ENCODE measurements at regions not wholly inside any gene's neighbourhood (a gene's known extent, or its start where the extent isn't known, plus 50 kb on each side); places are given as distances from the start of the nearest gene placed in this dataset.
A peak's percentile ranks its signal among the peaks of the same experiment; 100 is the strongest.

GRCh38 chr12:124514145-124514995 lies 53.0 kb downstream of the NCOR2 start:
- H3K4me3 ChIP-seq = no peak overlapping the region
- H3K9ac ChIP-seq = no peak overlapping the region; the same call in 1 of the 2 replicates
- no peaks in the 10 kb centered on the region for H3K36me3 ChIP-seq (ENCODE audit: low read depth)
- peaks cover 76% of the 10 kb centered on the region for H3K79me2 ChIP-seq (ENCODE audit: insufficient read depth)
- H4K20me1 ChIP-seq (ENCODE audit: insufficient read depth) = no peaks in the 10 kb centered on the region
- no peaks in the 10 kb centered on the region for H3K9me2 ChIP-seq (ENCODE audit: insufficient read depth)
- no peak for DNase-seq
- WGBS, 2 experiments (ENCODE audit: low coverage in 1 of 2, low lambda C conversion rate in 2 of 2, missing lambda C conversion rate in 2 of 2) = 95 to 96% methylated on average over 12 of the region's 12 CpGs
- H3K27me3 ChIP-seq (replicated peaks; ENCODE audit: insufficient read depth) = no peaks in the 10 kb centered on the region
- in situ Hi-C loops (cut with MboI) = no loop called here
- H3K4me1 ChIP-seq (ENCODE audit: insufficient read depth) = peaks cover 47% of the 10 kb centered on the region
- no peak overlapping the region for H3K27ac ChIP-seq
- H3F3A ChIP-seq (ENCODE audit: insufficient read depth) = peaks cover 17% of the 10 kb centered on the region
- H3K9me3 ChIP-seq (ENCODE audit: low read depth) = no peaks in the 10 kb centered on the region
- TF ChIP-seq EZH2phosphoT487 (IDR thresholded peaks at IDR 0.05; ENCODE audit: insufficient read depth, low read depth) (no peak), EZH2 (IDR thresholded peaks at IDR 0.05; ENCODE audit: insufficient read depth, poor library complexity, severe bottlenecking) (no peak)
- no peak overlapping the region for H3K4me2 ChIP-seq (ENCODE audit: unreplicated experiment)
- H2AFZ ChIP-seq = no peak overlapping the region

GRCh38 chr12:124513297-124513867 lies 54.0 kb downstream of the NCOR2 start:
- Histone ChIP-seq H3K79me2 (ENCODE audit: insufficient read depth) (peaks cover 86% of the 10 kb centered on the region), H3K4me3 (no peak overlapping the region), H3K9ac (peak overlapping the region; percentile 74), H3K27ac (peak overlapping the region; percentile 86), H3K9me2 (ENCODE audit: insufficient read depth) (no peaks in the 10 kb centered on the region), H3K36me3 (ENCODE audit: low read depth) (no peaks in the 10 kb centered on the region), H4K20me1 (ENCODE audit: insufficient read depth) (no peaks in the 10 kb centered on the region), H3K27me3 (replicated peaks; ENCODE audit: insufficient read depth) (no peaks in the 10 kb centered on the region), H3F3A (ENCODE audit: insufficient read depth) (peaks cover 14% of the 10 kb centered on the region), H3K9me3 (ENCODE audit: low read depth) (no peaks in the 10 kb centered on the region), H2AFZ (no peak overlapping the region), H3K4me1 (ENCODE audit: insufficient read depth) (peaks cover 49% of the 10 kb centered on the region), H3K4me2 (ENCODE audit: unreplicated experiment) (peak overlapping the region; percentile 59)
- TF ChIP-seq EZH2phosphoT487 (IDR thresholded peaks at IDR 0.05; ENCODE audit: insufficient read depth, low read depth) = no peak
- TF ChIP-seq EZH2 (IDR thresholded peaks at IDR 0.05; ENCODE audit: insufficient read depth, poor library complexity, severe bottlenecking) = no peak
- no peak for DNase-seq
- in situ Hi-C loops (cut with MboI) = no loop called here
- 74 to 81% methylated on average over 7 of the region's 7 CpGs for WGBS, 2 experiments (ENCODE audit: low coverage in 1 of 2, low lambda C conversion rate in 2 of 2, missing lambda C conversion rate in 2 of 2)

- H2AFZ ChIP-seq = no peak overlapping the region
- 8 to 9% methylated on average over 16 of the region's 16 CpGs for WGBS, 2 experiments (ENCODE audit: low coverage in 1 of 2, low lambda C conversion rate in 2 of 2, missing lambda C conversion rate in 2 of 2)
- peak overlapping the region; percentile 59 for H3K4me2 ChIP-seq (ENCODE audit: unreplicated experiment)
- H3K4me1 ChIP-seq (ENCODE audit: insufficient read depth) = peaks cover 52% of the 10 kb centered on the region
- H3K9ac ChIP-seq = peak overlapping the region; percentile 74
- peak; percentile 93 for DNase-seq
- no peaks in the 10 kb centered on the region for H3K9me3 ChIP-seq (ENCODE audit: low read depth)
- peak overlapping the region; percentile 86 for H3K27ac ChIP-seq
- no peaks in the 10 kb centered on the region for H3K9me2 ChIP-seq (ENCODE audit: insufficient read depth)
- H3F3A ChIP-seq (ENCODE audit: insufficient read depth) = peaks cover 14% of the 10 kb centered on the region
- H3K36me3 ChIP-seq (ENCODE audit: low read depth) = no peaks in the 10 kb centered on the region
- TF ChIP-seq EZH2phosphoT487 (IDR thresholded peaks at IDR 0.05; ENCODE audit: insufficient read depth, low read depth) = no peak
- TF ChIP-seq EZH2 (IDR thresholded peaks at IDR 0.05; ENCODE audit: insufficient read depth, poor library complexity, severe bottlenecking) = no peak
- in situ Hi-C loops (cut with MboI) = no loop called here
- H3K79me2 ChIP-seq (ENCODE audit: insufficient read depth) = peaks cover 92% of the 10 kb centered on the region
- no peak overlapping the region for H3K4me3 ChIP-seq
- no peaks in the 10 kb centered on the region for H4K20me1 ChIP-seq (ENCODE audit: insufficient read depth)
- H3K27me3 ChIP-seq (replicated peaks; ENCODE audit: insufficient read depth) = no peaks in the 10 kb centered on the region
Observed at GRCh38 chr12:124512667-124513296, 54.6 kb downstream of the NCOR2 start.

- 93% methylated on average over 23 of the region's 23 CpGs for WGBS, 2 experiments (ENCODE audit: low coverage in 1 of 2, low lambda C conversion rate in 2 of 2, missing lambda C conversion rate in 2 of 2)
- H4K20me1 ChIP-seq (ENCODE audit: insufficient read depth) = no peaks in the 10 kb centered on the region
Observed at GRCh38 chr12:124511259-124511985, 56.0 kb downstream of the NCOR2 start.

More at GRCh38 chr12:124511259-124511985, 56.0 kb downstream of the NCOR2 start:
- no peaks in the 10 kb centered on the region for H3K9me2 ChIP-seq (ENCODE audit: insufficient read depth)
- TF ChIP-seq EZH2 (IDR thresholded peaks at IDR 0.05; ENCODE audit: insufficient read depth, poor library complexity, severe bottlenecking) (no peak), EZH2phosphoT487 (IDR thresholded peaks at IDR 0.05; ENCODE audit: insufficient read depth, low read depth) (no peak)
- H3K4me3 ChIP-seq = no peak overlapping the region
- peaks cover 6% of the 10 kb centered on the region for H3F3A ChIP-seq (ENCODE audit: insufficient read depth)
- in situ Hi-C loops (cut with MboI) = no loop called here
- no peak overlapping the region for H3K4me2 ChIP-seq (ENCODE audit: unreplicated experiment)
- H2AFZ ChIP-seq = no peak overlapping the region
- H3K27ac ChIP-seq = no peak overlapping the region
- peaks cover 49% of the 10 kb centered on the region for H3K4me1 ChIP-seq (ENCODE audit: insufficient read depth)
- H3K27me3 ChIP-seq (replicated peaks; ENCODE audit: insufficient read depth) = no peaks in the 10 kb centered on the region
- H3K9ac ChIP-seq = no peak overlapping the region
- no peaks in the 10 kb centered on the region for H3K36me3 ChIP-seq (ENCODE audit: low read depth)
- no peak for DNase-seq
- peaks cover 99% of the 10 kb centered on the region for H3K79me2 ChIP-seq (ENCODE audit: insufficient read depth)
- H3K9me3 ChIP-seq (ENCODE audit: low read depth) = no peaks in the 10 kb centered on the region

Data from GM23248 (cell line).